ENCODE measurements at regions not wholly inside any gene's neighbourhood (a gene's known extent, or its start where the extent isn't known, plus 50 kb on each side); places are given as distances from the start of the nearest gene placed in this dataset.

- TF ChIP-seq FOXA1 (IDR thresholded peaks at IDR 0.05), result no peak
- no peak for TF ChIP-seq SP1 (IDR thresholded peaks at IDR 0.05)
- no peak for TF ChIP-seq BHLHE40 (IDR thresholded peaks at IDR 0.05; ENCODE audit: borderline replicate concordance)
- no peak for TF ChIP-seq L3MBTL2 (conservative IDR thresholded peaks at IDR 0.05)
- no peak for TF ChIP-seq HDGF (IDR thresholded peaks at IDR 0.05; ENCODE audit: borderline replicate concordance)
- no peak for TF ChIP-seq CTBP1 (IDR thresholded peaks at IDR 0.05; ENCODE audit: borderline replicate concordance)
- TF ChIP-seq, protein P1, sequence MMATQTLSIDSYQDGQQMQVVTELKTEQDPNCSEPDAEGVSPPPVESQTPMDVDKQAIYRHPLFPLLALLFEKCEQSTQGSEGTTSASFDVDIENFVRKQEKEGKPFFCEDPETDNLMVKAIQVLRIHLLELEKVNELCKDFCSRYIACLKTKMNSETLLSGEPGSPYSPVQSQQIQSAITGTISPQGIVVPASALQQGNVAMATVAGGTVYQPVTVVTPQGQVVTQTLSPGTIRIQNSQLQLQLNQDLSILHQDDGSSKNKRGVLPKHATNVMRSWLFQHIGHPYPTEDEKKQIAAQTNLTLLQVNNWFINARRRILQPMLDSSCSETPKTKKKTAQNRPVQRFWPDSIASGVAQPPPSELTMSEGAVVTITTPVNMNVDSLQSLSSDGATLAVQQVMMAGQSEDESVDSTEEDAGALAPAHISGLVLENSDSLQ (IDR thresholded peaks at IDR 0.05), result no peak
- TF ChIP-seq TARDBP (IDR thresholded peaks at IDR 0.05), result no peak
- no peak for TF ChIP-seq NFRKB (IDR thresholded peaks at IDR 0.05)
- TF ChIP-seq ELF4 (IDR thresholded peaks at IDR 0.05), result no peak
- TF ChIP-seq FOXM1 (IDR thresholded peaks at IDR 0.05; ENCODE audit: borderline replicate concordance), result no peak
Measured at GRCh38 chr12:24728366-24728765, 220.5 kb downstream of the BCAT1 start.
